ENCODE measurements at regions not wholly inside any gene's neighbourhood (a gene's known extent, or its start where the extent isn't known, plus 50 kb on each side); places are given as distances from the start of the nearest gene placed in this dataset.

DNA sequence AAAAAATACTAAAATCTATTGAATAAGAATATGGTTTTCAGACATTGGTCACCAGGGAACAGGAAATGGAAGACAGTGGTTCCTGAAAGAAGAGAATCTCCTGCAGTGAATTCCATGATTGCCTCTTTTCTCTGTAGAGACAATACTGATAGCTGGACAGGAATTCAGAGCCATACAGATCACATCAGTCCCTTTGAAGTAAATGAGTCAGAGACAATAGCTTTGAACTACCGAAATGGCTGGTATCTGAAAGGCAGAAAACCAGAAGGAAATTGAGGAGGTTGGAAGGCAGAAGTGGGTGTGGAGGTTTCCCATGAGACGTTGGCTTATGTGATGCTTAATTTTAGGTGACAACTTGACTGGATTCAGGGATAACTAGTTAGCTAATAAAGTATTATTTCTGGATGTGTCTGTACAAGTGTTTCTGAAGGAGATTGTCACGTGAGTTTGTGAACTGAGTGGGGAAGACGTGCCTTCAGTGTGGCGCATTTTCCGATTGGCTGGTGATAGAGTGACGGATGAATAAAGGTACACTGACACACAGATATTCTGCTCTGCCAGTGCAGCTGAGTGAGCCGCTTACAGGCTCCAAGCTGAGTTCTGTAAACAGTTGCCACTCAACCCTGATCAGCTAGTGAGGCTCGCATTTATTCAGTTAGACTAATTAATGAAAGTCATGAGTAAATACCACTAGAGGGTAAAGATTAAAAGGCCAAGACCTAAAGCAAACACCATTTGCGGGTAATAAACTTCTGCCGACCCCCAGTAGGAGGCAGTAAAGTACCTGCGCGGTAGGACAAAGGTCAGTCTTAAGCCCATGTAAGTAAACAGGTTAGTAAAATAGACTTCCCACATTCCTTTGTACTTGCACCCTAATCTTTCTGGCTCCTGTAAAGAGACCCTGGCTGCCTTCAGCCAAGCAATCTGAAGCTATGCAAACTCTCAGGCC is 1298.6 kb downstream of the SI start:
- Mint-ChIP-seq H3K4me1 (peaks cover 12% of the 10 kb centered on the region), H3K9me3 (peaks cover 3% of the 10 kb centered on the region), H3K36me3 (ENCODE audit: low read depth) (no peaks in the 10 kb centered on the region), H3K27me3 (ENCODE audit: low read depth) (no peaks in the 10 kb centered on the region), H3K27ac (ENCODE audit: unreplicated experiment) (no peak overlapping the region), H3K4me3 (no peak overlapping the region)
- TF ChIP-seq, protein P1, sequence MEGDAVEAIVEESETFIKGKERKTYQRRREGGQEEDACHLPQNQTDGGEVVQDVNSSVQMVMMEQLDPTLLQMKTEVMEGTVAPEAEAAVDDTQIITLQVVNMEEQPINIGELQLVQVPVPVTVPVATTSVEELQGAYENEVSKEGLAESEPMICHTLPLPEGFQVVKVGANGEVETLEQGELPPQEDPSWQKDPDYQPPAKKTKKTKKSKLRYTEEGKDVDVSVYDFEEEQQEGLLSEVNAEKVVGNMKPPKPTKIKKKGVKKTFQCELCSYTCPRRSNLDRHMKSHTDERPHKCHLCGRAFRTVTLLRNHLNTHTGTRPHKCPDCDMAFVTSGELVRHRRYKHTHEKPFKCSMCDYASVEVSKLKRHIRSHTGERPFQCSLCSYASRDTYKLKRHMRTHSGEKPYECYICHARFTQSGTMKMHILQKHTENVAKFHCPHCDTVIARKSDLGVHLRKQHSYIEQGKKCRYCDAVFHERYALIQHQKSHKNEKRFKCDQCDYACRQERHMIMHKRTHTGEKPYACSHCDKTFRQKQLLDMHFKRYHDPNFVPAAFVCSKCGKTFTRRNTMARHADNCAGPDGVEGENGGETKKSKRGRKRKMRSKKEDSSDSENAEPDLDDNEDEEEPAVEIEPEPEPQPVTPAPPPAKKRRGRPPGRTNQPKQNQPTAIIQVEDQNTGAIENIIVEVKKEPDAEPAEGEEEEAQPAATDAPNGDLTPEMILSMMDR (conservative IDR thresholded peaks at IDR 0.05): no peak
- no peak for DNase-seq (ENCODE audit: low read depth, low spot score)

DNA sequence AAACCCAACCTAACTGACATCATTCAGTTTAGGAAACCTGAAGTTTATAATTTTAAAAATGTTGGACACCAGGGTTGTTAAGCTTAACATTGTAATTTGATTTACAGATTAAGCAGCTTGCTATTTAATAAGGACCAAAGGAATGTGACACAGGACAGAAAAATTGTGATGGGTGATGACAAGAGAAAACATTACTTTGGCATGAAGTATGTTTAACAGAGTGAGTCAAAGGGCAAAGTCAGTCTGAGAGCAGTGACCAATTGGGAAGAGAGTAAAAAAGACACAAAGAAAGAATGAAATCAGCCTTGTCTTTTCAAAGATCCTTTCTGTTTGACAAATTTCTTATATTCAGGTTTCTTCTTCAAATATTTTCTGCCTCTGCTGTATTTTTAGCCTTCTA is 1301.6 kb downstream of the SI start:
- H3K4me1 Mint-ChIP-seq: peaks cover 12% of the 10 kb centered on the region
- H3K27ac Mint-ChIP-seq (ENCODE audit: unreplicated experiment): no peak overlapping the region
- H3K4me3 Mint-ChIP-seq: no peak overlapping the region
- DNase-seq (ENCODE audit: low read depth, low spot score): no peak
- TF ChIP-seq, protein P1 (conservative IDR thresholded peaks at IDR 0.05): no peak
- peaks cover 2% of the 10 kb centered on the region for H3K36me3 Mint-ChIP-seq (ENCODE audit: low read depth)
- H3K9me3 Mint-ChIP-seq: peaks cover 9% of the 10 kb centered on the region
- H3K27me3 Mint-ChIP-seq (ENCODE audit: low read depth): no peaks in the 10 kb centered on the region

DNA sequence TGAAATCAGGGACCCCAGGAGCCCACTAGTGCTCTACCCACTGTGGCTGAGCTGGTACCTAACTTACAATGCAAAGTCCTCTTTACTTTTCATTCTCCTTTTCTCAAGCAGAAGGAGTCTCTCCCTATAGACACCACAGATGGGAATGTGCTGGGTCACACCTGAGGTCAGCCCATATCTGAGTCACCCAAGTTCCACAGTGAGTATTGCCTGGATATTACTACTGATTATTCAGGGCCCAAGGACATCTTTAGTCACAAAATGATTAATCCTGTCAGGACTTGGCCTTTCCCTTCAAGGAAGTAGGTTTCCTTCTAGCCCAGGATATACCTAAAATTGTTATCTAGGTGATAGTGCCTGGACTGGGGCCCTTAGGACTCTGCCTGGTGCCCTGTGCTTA is 1305.2 kb downstream of the SI start:
- Mint-ChIP-seq H3K4me3 (no peak overlapping the region), H3K27me3 (ENCODE audit: low read depth) (no peaks in the 10 kb centered on the region), H3K27ac (ENCODE audit: unreplicated experiment) (no peak overlapping the region), H3K4me1 (peaks cover 4% of the 10 kb centered on the region), H3K36me3 (ENCODE audit: low read depth) (peaks cover 2% of the 10 kb centered on the region), H3K9me3 (peaks cover 7% of the 10 kb centered on the region)
- DNase-seq (ENCODE audit: low read depth, low spot score): no peak
- TF ChIP-seq, protein P1 (conservative IDR thresholded peaks at IDR 0.05): no peak

DNA sequence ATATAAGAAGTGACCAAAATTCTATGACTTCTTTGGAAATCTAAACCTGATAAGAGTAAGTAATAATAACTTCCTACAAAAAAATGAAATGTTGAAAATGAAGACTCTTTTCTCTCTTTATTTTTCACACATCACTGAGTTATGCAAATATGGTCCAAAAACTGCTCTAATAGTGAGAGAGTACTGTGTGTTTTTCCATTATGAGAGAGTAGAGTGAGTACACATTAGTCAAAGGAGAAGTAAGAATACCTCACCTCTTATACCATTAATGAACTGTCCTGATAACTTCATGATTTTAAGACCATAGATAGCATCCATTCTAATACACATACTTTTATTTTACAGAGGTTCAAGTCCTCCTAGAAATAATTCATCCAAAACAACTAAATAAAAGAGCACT is 1310.2 kb downstream of the SI start:
- TF ChIP-seq, protein P1 (conservative IDR thresholded peaks at IDR 0.05): no peak
- H3K27me3 Mint-ChIP-seq (ENCODE audit: low read depth): no peaks in the 10 kb centered on the region
- peaks cover 2% of the 10 kb centered on the region for H3K36me3 Mint-ChIP-seq (ENCODE audit: low read depth)
- H3K4me3 Mint-ChIP-seq: no peak overlapping the region
- H3K9me3 Mint-ChIP-seq: no peaks in the 10 kb centered on the region
- no peak overlapping the region for H3K27ac Mint-ChIP-seq (ENCODE audit: unreplicated experiment)
- no peaks in the 10 kb centered on the region for H3K4me1 Mint-ChIP-seq
- no peak for DNase-seq (ENCODE audit: low read depth, low spot score)

DNA sequence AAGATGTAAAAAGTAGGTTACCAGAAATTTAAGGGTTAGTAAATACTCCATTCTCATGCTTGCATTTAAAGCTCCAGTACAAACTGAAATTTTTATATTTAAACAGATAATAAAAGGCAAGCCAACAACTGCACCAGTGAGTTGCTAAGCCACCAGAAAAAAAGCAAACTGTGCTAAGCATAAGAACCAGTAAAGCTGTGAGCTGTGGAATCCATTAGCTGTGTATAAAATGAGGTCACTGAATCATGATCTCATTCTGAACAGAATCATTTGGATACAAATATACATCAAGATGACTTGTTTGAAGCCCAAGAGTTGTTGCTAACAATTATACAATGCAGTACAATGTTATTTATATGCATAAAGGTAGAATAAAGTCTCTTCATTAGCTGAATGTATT is 1312.2 kb downstream of the SI start:
- no peak overlapping the region for H3K27ac Mint-ChIP-seq (ENCODE audit: unreplicated experiment)

More for the DNA sequence above, 1312.2 kb downstream of the SI start:
- Mint-ChIP-seq H3K36me3 (ENCODE audit: low read depth) (no peaks in the 10 kb centered on the region), H3K4me1 (no peaks in the 10 kb centered on the region), H3K9me3 (peaks cover 3% of the 10 kb centered on the region), H3K27me3 (ENCODE audit: low read depth) (no peaks in the 10 kb centered on the region), H3K4me3 (no peak overlapping the region)
- DNase-seq (ENCODE audit: low read depth, low spot score): no peak
- TF ChIP-seq, protein P1 (conservative IDR thresholded peaks at IDR 0.05): no peak

All from neural crest cell (in vitro differentiated cells).